ENCODE measurements at regions not wholly inside any gene's neighbourhood (a gene's known extent, or its start where the extent isn't known, plus 50 kb on each side); places are given as distances from the start of the nearest gene placed in this dataset.

GRCh38 chr22:48376936-48377712 lies 1450.5 kb downstream of the BRD1 start:
- no peak for DNase-seq

- DNase-seq, result no peak
These were observed 1451.2 kb downstream of the BRD1 start for GRCh38 chr22:48376428-48376827.

- DNase-seq, result no peak
These were observed 1454.0 kb downstream of the BRD1 start for GRCh38 chr22:48373626-48374173.

- no peak for DNase-seq
These were observed 1455.3 kb downstream of the BRD1 start for GRCh38 chr22:48372390-48372789.

- DNase-seq, result no peak
These were observed 1456.3 kb downstream of the BRD1 start for GRCh38 chr22:48371391-48371790.

GRCh38 chr22:48370508-48371325 lies 1457.0 kb downstream of the BRD1 start:
- DNase-seq, result no peak

GRCh38 chr22:48369789-48370507 lies 1457.7 kb downstream of the BRD1 start:
- no peak for DNase-seq

- no peak for DNase-seq
These were observed 1458.6 kb downstream of the BRD1 start for GRCh38 chr22:48368975-48369525.

GRCh38 chr22:48367731-48368130 lies 1459.9 kb downstream of the BRD1 start:
- no peak for DNase-seq

GRCh38 chr22:48366591-48366990 lies 1461.1 kb downstream of the BRD1 start:
- DNase-seq, result no peak

GRCh38 chr22:48366056-48366455 lies 1461.6 kb downstream of the BRD1 start:
- DNase-seq, result no peak

GRCh38 chr22:48365386-48365785 lies 1462.3 kb downstream of the BRD1 start:
- DNase-seq, result no peak

GRCh38 chr22:48362721-48363404 lies 1464.8 kb downstream of the BRD1 start:
- DNase-seq, result no peak

- DNase-seq, result no peak
These were observed 1466.5 kb downstream of the BRD1 start for GRCh38 chr22:48361099-48361639.

- no peak for DNase-seq
These were observed 1468.1 kb downstream of the BRD1 start for GRCh38 chr22:48359613-48359965.

- no peak for DNase-seq
These were observed 1468.6 kb downstream of the BRD1 start for GRCh38 chr22:48358886-48359612.

- DNase-seq, result no peak
These were observed 1469.7 kb downstream of the BRD1 start for GRCh38 chr22:48357961-48358360.

GRCh38 chr22:48357196-48357595 lies 1470.5 kb downstream of the BRD1 start:
- no peak for DNase-seq

- DNase-seq, result no peak
These were observed 1470.9 kb downstream of the BRD1 start for GRCh38 chr22:48356731-48357130.

GRCh38 chr22:48354096-48354495 lies 1473.6 kb downstream of the BRD1 start:
- no peak for DNase-seq

All from stimulated activated CD4-positive, alpha-beta T cell treated with anti-CD3 and anti-CD28 coated beads, Interleukin-12 subunit alpha, Interleukin-12 subunit beta, amount 100 ng/mL, for 4 hours (primary cell).